H1 (cell line): ENCODE measurements at regions not wholly inside any gene's neighbourhood (a gene's known extent, or its start where the extent isn't known, plus 50 kb on each side); places are given as distances from the start of the nearest gene placed in this dataset.

Experiments used
- CTCF ChIA-PET: fragments of 300-600 bp; sonication (Branson Sonifier 250); formaldehyde crosslinking; loops from one replicate; lab custom pipeline; 2021; ENCODE audit not compliant: partially characterized antibody; lab: Charles Lee
- POLR2A ChIA-PET: fragments of 300-600 bp; sonication (Branson Sonifier 250); formaldehyde crosslinking; loops from one replicate; lab custom pipeline; 2021; ENCODE audit warnings: inconsistent platforms; ENCODE audit not compliant: partially characterized antibody; lab: Charles Lee
- DNase-seq, 2 experiments: peaks; one replicate each; pipeline versions ENCODE4 v3.0.0 to v3.0.0-alpha.2; 2010 to 2022; ENCODE audit warnings: low spot score in 2 of 2, low read depth in 1 of 2, mixed read lengths in 1 of 2
- FAIRE-seq: peaks from 2 replicates; lab custom pipeline; 2011; peaks lifted over from hg19 to GRCh38; lab: Jason Lieb, UNC
- H2AFZ ChIP-seq: 2 replicates; pipeline ENCODE4 v1.8.1; 2012; ENCODE audit warnings: low read length, inconsistent platforms
- H2AK5ac ChIP-seq: 2 replicates; pipeline ENCODE4 v1.6.1; 2013; ENCODE audit warnings: low read depth, low read length
- H2BK120ac ChIP-seq: replicated peaks from 2 replicates; pipeline ENCODE3; 2013; ENCODE audit warnings: low read depth, low read length, inconsistent platforms
- H2BK12ac ChIP-seq: 2 replicates; pipeline ENCODE4 v1.6.1; 2013; ENCODE audit warnings: low read depth, low read length
- H2BK15ac ChIP-seq: 2 replicates; pipeline ENCODE4 v1.6.1; 2013; ENCODE audit warnings: low read length
- H2BK20ac ChIP-seq: 2 replicates; pipeline ENCODE4 v1.6.1; 2013; ENCODE audit warnings: low read length
- H2BK5ac ChIP-seq: 2 replicates; pipeline ENCODE4 v1.6.1; 2013; ENCODE audit warnings: low read depth, low read length
- H3K14ac ChIP-seq: 2 replicates; pipeline ENCODE4 v1.6.1; 2013; ENCODE audit warnings: inconsistent platforms; ENCODE audit not compliant: insufficient read length
- H3K18ac ChIP-seq: 2 replicates; pipeline ENCODE4 v1.6.1; 2013; ENCODE audit warnings: low read length; ENCODE audit errors: extremely low read depth
- H3K23ac ChIP-seq: 2 replicates; pipeline ENCODE4 v1.6.1; 2013; ENCODE audit warnings: inconsistent platforms; ENCODE audit not compliant: insufficient read length
- H3K23me2 ChIP-seq: 2 replicates; pipeline ENCODE4 v1.6.1; 2013; ENCODE audit warnings: low read depth, low read length
- H3K27ac ChIP-seq: 2 replicates; pipeline ENCODE4 v1.6.1; 2011; ENCODE audit warnings: low read depth, low read length, inconsistent platforms
- H3K27me3 ChIP-seq, 4 experiments: replicated peaks in 1 of 4; 1 replicate in 1 of 4; 2 replicates in 3 of 4; pipeline versions ENCODE4 v1.6.1 to v1.8.1; 2011 to 2013; ENCODE audit warnings: low read length in 3 of 4, mild to moderate bottlenecking in 3 of 4, inconsistent platforms in 2 of 4, mixed read lengths in 2 of 4, moderate library complexity in 1 of 4; ENCODE audit not compliant: control insufficient read depth in 3 of 4, insufficient read depth in 3 of 4; ENCODE audit errors: extremely low read depth in 1 of 4
- H3K36me3 ChIP-seq, 4 experiments: 2 replicates each; pipeline versions ENCODE4 v1.6.1 to v1.8.1; 2011 to 2013; ENCODE audit warnings: mild to moderate bottlenecking in 4 of 4, low read length in 3 of 4, moderate library complexity in 2 of 4, control low read depth in 1 of 4, inconsistent platforms in 1 of 4; ENCODE audit not compliant: insufficient read depth in 4 of 4, control insufficient read depth in 2 of 4
- H3K4ac ChIP-seq: replicated peaks from 2 replicates; pipeline ENCODE3; 2013; ENCODE audit warnings: low read length, low read depth, mixed read lengths, inconsistent platforms; ENCODE audit not compliant: insufficient read length
- H3K4me1 ChIP-seq, 4 experiments: replicated peaks in 1 of 4; 1 replicate in 1 of 4; 2 replicates in 3 of 4; pipeline versions ENCODE4 v1.6.1 to v1.8.1; 2011 to 2013; ENCODE audit warnings: low read length in 3 of 4, inconsistent platforms in 2 of 4, mixed read lengths in 1 of 4; ENCODE audit not compliant: insufficient read depth in 4 of 4, control insufficient read depth in 3 of 4
- H3K4me2 ChIP-seq, 2 experiments: 2 replicates each; pipeline versions ENCODE4 v1.6.1 to v1.8.1; 2011 to 2013; ENCODE audit warnings: low read depth in 2 of 2, low read length in 2 of 2, control low read depth in 1 of 2, inconsistent platforms in 1 of 2, mild to moderate bottlenecking in 1 of 2; ENCODE audit not compliant: insufficient read depth in 1 of 2
- H3K4me3 ChIP-seq, 4 experiments: fragments of 200-600, 300-600 bp in 1 of 4; sonication (generic), shearing (Covaris generic), sonication (Bioruptor Twin) in 1 of 4; 2 replicates each; pipeline versions ENCODE4 v1.5.1 to v1.8.1; 2011 to 2016; ENCODE audit warnings: low read length in 4 of 4, low read depth in 3 of 4, control low read depth in 2 of 4, inconsistent platforms in 2 of 4, mild to moderate bottlenecking in 2 of 4, mixed read lengths in 1 of 4, moderate library complexity in 1 of 4; ENCODE audit not compliant: insufficient read depth in 2 of 4; ENCODE audit errors: extremely low read depth in 1 of 4
- H3K56ac ChIP-seq: replicated peaks from 2 replicates; pipeline ENCODE3; 2013; ENCODE audit warnings: low read depth, mild to moderate bottlenecking, mixed read lengths, low read length, inconsistent platforms; ENCODE audit not compliant: insufficient read length
- H3K79me1 ChIP-seq: 2 replicates; pipeline ENCODE4 v1.6.1; 2013; ENCODE audit warnings: low read depth, low read length, control low read depth
- H3K79me2 ChIP-seq, 2 experiments: 2 replicates each; pipeline versions ENCODE4 v1.6.1 to v1.8.1; 2012 to 2013; ENCODE audit warnings: low read length in 2 of 2, mild to moderate bottlenecking in 2 of 2, inconsistent platforms in 1 of 2; ENCODE audit not compliant: insufficient read depth in 2 of 2, control insufficient read depth in 1 of 2
- H3K9ac ChIP-seq, 4 experiments: replicated peaks in 1 of 4; 1 replicate in 1 of 4; 2 replicates in 3 of 4; pipeline versions ENCODE4 v1.6.1 to v1.8.1; 2011 to 2013; ENCODE audit warnings: low read depth in 3 of 4, low read length in 3 of 4, control low read depth in 2 of 4, mild to moderate bottlenecking in 2 of 4, moderate library complexity in 2 of 4, inconsistent platforms in 1 of 4; ENCODE audit errors: extremely low read depth in 1 of 4
- H3K9me3 ChIP-seq, 2 experiments: 2 replicates each; pipeline versions ENCODE4 v1.6.1 to v1.8.1; 2012 to 2013; ENCODE audit warnings: mild to moderate bottlenecking in 2 of 2, moderate library complexity in 2 of 2, control low read depth in 1 of 2, inconsistent platforms in 1 of 2, low read depth in 1 of 2, low read length in 1 of 2, mixed read lengths in 1 of 2; ENCODE audit not compliant: insufficient read depth in 2 of 2
- H4K20me1 ChIP-seq, 2 experiments: replicated peaks in 1 of 2; 2 replicates each; pipeline versions ENCODE3 to v1.8.1; 2011 to 2013; ENCODE audit warnings: inconsistent platforms in 2 of 2, low read length in 2 of 2, mild to moderate bottlenecking in 1 of 2; ENCODE audit not compliant: insufficient read depth in 2 of 2, control insufficient read depth in 1 of 2
- H4K5ac ChIP-seq: 2 replicates; pipeline ENCODE4 v1.6.1; 2013; ENCODE audit warnings: low read length, low read depth, mixed read lengths, inconsistent platforms; ENCODE audit not compliant: insufficient read length
- H4K8ac ChIP-seq: 2 replicates; pipeline ENCODE4 v1.8.0; 2013; ENCODE audit warnings: mild to moderate bottlenecking, moderate library complexity, low read length, inconsistent platforms; ENCODE audit not compliant: insufficient read depth; ENCODE audit errors: extremely low read depth
- H4K91ac ChIP-seq: replicated peaks from 2 replicates; pipeline ENCODE3; 2013; ENCODE audit warnings: low read length, mixed read lengths, inconsistent platforms; ENCODE audit not compliant: insufficient read length
- WGBS, 2 experiments: shearing (Covaris generic) in 1 of 2; methylation state at CpG; one replicate each; pipeline versions ENCODE4 v1.1.6 to v1.1.7; 2013 to 2015; ENCODE audit warnings: low lambda C conversion rate in 2 of 2, mixed read lengths in 2 of 2, inconsistent platforms in 1 of 2, low coverage in 1 of 2, missing lambda C conversion rate in 1 of 2; ENCODE audit not compliant: insufficient replicate concordance in 2 of 2, insufficient coverage in 1 of 2, insufficient read length in 1 of 2; ENCODE audit errors: extremely low coverage in 1 of 2, missing lambda C conversion rate in 1 of 2; 5-methylcytosine and 5-hydroxymethylcytosine counted together

DNA sequence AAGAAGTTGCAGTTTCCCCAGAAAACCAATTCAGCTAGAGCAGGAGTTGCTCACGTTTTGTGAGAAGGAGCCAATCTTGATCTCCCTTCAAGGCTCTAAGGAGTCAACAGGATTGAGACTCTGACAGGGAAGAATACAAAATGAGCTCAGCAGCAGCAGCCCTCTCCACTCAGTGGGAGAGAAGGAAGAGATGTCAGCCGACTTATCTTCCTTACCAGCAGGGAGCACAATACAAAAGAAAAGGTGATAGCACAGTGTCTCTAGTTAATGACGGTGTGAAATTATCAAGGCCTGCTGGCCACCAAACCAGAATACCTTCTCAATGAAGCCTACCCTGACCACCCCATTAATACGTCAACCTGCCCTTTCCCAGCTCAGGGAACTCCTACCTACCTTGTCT, 223.6 kb upstream of the TMPO start:
- Histone ChIP-seq H3K14ac (no peak overlapping the region), H3K23ac (no peak overlapping the region), H4K91ac (no peak overlapping the region), H4K5ac (no peak overlapping the region), H2AFZ (0 out of 2 replicates have a peak overlapping the region, but pooled peaks have one; percentile 2), H3K36me3 (no peaks in the 10 kb centered on the region), H2BK20ac (no peak overlapping the region), H3K23me2 (no peaks in the 10 kb centered on the region), H3K4me2 (no peak overlapping the region), H4K8ac (no peak overlapping the region), H3K27me3 (no peaks in the 10 kb centered on the region), H3K79me1 (no peaks in the 10 kb centered on the region), H3K4me1 (peaks cover 0 to 3% (median under 1%) of the 10 kb centered on the region in 4 experiments; a peak in 3 of 7 replicates), H2BK12ac (no peak overlapping the region; the same call in 1 of the 2 replicates), H2BK120ac (no peak overlapping the region), H3K56ac (no peak overlapping the region), H4K20me1 (no peaks in the 10 kb centered on the region), H3K79me2 (no peaks in the 10 kb centered on the region), H3K9ac (no peak overlapping the region), H2BK15ac (no peak overlapping the region), H3K4me3 (no peak overlapping the region), H2AK5ac (no peak overlapping the region), H3K27ac (no peak overlapping the region), H3K4ac (no peak overlapping the region), H3K18ac (no peak overlapping the region), H3K9me3 (no peaks in the 10 kb centered on the region), H2BK5ac (no peak overlapping the region)
- no peak for DNase-seq
- POLR2A ChIA-PET: interaction anchor here (1.1 kb wide), 1 partner anchor 60 kb away, joined by 3 read pairs; no protein-coding TSS in a partner anchor
- peak; percentile 78 for FAIRE-seq
- WGBS, 2 experiments: 38% methylated on average over 4 of the region's 4 CpGs; no CpG with 5 or more reads in 1 of the 2 experiments
- CTCF ChIA-PET: interaction anchor here (0.6 to 1.4 kb wide), 5 partner anchors 11 to 271 kb away, joined by 3 to 6 read pairs (median 3); no protein-coding TSS in a partner anchor
